ENCODE measurements at regions not wholly inside any gene's neighbourhood (a gene's known extent, or its start where the extent isn't known, plus 50 kb on each side); places are given as distances from the start of the nearest gene placed in this dataset.

DNA sequence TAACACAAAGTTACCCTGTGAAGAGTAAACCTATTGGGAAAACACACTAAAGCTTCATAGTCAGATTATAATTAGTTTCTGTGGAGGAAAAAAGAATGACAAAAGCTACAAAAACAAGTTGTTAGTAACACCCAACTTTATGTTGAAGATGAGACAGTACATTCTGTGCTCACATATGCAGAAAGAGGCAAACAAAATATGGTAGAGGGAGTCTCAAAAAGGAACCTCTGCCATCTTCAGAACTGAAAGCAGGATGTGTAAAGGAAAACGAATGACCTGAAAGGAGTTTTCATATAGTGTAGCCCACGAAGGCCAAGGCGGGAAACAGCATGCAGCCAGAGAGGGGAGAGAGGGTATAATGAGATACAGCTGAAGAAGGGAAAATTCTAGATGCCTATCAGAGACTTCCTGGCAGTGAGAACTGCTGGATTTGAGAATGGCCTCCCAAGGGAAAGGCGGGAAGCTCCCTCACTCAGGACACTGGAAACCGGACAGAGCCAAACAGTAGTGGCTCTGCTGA, 84.1 kb upstream of the HEY2 start (continued):
- TF ChIP-seq, protein P1, sequence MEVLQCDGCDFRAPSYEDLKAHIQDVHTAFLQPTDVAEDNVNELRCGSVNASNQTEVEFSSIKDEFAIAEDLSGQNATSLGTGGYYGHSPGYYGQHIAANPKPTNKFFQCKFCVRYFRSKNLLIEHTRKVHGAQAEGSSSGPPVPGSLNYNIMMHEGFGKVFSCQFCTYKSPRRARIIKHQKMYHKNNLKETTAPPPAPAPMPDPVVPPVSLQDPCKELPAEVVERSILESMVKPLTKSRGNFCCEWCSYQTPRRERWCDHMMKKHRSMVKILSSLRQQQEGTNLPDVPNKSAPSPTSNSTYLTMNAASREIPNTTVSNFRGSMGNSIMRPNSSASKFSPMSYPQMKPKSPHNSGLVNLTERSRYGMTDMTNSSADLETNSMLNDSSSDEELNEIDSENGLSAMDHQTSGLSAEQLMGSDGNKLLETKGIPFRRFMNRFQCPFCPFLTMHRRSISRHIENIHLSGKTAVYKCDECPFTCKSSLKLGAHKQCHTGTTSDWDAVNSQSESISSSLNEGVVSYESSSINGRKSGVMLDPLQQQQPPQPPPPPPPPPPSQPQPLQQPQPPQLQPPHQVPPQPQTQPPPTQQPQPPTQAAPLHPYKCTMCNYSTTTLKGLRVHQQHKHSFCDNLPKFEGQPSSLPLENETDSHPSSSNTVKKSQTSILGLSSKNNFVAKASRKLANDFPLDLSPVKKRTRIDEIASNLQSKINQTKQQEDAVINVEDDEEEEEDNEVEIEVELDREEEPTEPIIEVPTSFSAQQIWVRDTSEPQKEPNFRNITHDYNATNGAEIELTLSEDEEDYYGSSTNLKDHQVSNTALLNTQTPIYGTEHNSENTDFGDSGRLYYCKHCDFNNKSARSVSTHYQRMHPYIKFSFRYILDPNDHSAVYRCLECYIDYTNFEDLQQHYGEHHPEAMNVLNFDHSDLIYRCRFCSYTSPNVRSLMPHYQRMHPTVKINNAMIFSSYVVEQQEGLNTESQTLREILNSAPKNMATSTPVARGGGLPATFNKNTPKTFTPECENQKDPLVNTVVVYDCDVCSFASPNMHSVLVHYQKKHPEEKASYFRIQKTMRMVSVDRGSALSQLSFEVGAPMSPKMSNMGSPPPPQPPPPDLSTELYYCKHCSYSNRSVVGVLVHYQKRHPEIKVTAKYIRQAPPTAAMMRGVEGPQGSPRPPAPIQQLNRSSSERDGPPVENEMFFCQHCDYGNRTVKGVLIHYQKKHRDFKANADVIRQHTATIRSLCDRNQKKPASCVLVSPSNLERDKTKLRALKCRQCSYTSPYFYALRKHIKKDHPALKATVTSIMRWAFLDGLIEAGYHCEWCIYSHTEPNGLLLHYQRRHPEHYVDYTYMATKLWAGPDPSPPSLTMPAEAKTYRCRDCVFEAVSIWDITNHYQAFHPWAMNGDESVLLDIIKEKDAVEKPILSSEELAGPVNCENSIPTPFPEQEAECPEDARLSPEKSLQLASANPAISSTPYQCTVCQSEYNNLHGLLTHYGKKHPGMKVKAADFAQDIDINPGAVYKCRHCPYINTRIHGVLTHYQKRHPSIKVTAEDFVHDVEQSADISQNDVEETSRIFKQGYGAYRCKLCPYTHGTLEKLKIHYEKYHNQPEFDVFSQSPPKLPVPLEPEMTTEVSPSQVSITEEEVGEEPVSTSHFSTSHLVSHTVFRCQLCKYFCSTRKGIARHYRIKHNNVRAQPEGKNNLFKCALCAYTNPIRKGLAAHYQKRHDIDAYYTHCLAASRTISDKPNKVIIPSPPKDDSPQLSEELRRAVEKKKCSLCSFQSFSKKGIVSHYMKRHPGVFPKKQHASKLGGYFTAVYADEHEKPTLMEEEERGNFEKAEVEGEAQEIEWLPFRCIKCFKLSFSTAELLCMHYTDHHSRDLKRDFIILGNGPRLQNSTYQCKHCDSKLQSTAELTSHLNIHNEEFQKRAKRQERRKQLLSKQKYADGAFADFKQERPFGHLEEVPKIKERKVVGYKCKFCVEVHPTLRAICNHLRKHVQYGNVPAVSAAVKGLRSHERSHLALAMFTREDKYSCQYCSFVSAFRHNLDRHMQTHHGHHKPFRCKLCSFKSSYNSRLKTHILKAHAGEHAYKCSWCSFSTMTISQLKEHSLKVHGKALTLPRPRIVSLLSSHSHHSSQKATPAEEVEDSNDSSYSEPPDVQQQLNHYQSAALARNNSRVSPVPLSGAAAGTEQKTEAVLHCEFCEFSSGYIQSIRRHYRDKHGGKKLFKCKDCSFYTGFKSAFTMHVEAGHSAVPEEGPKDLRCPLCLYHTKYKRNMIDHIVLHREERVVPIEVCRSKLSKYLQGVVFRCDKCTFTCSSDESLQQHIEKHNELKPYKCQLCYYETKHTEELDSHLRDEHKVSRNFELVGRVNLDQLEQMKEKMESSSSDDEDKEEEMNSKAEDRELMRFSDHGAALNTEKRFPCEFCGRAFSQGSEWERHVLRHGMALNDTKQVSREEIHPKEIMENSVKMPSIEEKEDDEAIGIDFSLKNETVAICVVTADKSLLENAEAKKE (CRISPR knock-in tag; IDR thresholded peaks at IDR 0.05): no peak
- TF ChIP-seq EZH2 (IDR thresholded peaks at IDR 0.05; ENCODE audit: low read depth, unreplicated experiment) (no peak), NANOG (IDR thresholded peaks at IDR 0.05; ENCODE audit: borderline replicate concordance) (no peak)
- TF ChIP-seq, protein P2, sequence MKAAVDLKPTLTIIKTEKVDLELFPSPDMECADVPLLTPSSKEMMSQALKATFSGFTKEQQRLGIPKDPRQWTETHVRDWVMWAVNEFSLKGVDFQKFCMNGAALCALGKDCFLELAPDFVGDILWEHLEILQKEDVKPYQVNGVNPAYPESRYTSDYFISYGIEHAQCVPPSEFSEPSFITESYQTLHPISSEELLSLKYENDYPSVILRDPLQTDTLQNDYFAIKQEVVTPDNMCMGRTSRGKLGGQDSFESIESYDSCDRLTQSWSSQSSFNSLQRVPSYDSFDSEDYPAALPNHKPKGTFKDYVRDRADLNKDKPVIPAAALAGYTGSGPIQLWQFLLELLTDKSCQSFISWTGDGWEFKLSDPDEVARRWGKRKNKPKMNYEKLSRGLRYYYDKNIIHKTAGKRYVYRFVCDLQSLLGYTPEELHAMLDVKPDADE (IDR thresholded peaks at IDR 0.05): no peak
- TF ChIP-seq, protein P3, sequence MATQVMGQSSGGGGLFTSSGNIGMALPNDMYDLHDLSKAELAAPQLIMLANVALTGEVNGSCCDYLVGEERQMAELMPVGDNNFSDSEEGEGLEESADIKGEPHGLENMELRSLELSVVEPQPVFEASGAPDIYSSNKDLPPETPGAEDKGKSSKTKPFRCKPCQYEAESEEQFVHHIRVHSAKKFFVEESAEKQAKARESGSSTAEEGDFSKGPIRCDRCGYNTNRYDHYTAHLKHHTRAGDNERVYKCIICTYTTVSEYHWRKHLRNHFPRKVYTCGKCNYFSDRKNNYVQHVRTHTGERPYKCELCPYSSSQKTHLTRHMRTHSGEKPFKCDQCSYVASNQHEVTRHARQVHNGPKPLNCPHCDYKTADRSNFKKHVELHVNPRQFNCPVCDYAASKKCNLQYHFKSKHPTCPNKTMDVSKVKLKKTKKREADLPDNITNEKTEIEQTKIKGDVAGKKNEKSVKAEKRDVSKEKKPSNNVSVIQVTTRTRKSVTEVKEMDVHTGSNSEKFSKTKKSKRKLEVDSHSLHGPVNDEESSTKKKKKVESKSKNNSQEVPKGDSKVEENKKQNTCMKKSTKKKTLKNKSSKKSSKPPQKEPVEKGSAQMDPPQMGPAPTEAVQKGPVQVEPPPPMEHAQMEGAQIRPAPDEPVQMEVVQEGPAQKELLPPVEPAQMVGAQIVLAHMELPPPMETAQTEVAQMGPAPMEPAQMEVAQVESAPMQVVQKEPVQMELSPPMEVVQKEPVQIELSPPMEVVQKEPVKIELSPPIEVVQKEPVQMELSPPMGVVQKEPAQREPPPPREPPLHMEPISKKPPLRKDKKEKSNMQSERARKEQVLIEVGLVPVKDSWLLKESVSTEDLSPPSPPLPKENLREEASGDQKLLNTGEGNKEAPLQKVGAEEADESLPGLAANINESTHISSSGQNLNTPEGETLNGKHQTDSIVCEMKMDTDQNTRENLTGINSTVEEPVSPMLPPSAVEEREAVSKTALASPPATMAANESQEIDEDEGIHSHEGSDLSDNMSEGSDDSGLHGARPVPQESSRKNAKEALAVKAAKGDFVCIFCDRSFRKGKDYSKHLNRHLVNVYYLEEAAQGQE (IDR thresholded peaks at IDR 0.05; ENCODE audit: unreplicated experiment): no peak

Measured in GM23338 (cell line).